ENCODE measurements at regions not wholly inside any gene's neighbourhood (a gene's known extent, or its start where the extent isn't known, plus 50 kb on each side); places are given as distances from the start of the nearest gene placed in this dataset.

- TF ChIP-seq EP300 (IDR thresholded peaks at IDR 0.05) (no peak), CTCF (IDR thresholded peaks at IDR 0.05) (no peak), POLR2A (IDR thresholded peaks at IDR 0.05) (no peak)
Measured at GRCh38 chr5:162762119-162762518, 675.3 kb upstream of the CCNG1 start.

All from ovary (tissue), 3 donors.